GM23338 (cell line): ENCODE measurements at regions not wholly inside any gene's neighbourhood (a gene's known extent, or its start where the extent isn't known, plus 50 kb on each side); places are given as distances from the start of the nearest gene placed in this dataset.

Source experiments
- ATAC-seq: fragments of 200-7000 bp; cut with Tn5 transposase; 3 replicates; pipeline ENCODE4 v1.9.1; 2020
- DNase-seq: peaks from one replicate; pipeline ENCODE4 v3.0.0-alpha.2; 2015; ENCODE audit warnings: low spot score
- H2AFZ ChIP-seq: fragments of 200-600 bp; sonication (generic); 2 replicates; pipeline ENCODE4 v1.8.0; 2016; ENCODE audit warnings: antibody characterized with exemption, mild to moderate bottlenecking, moderate library complexity
- H3F3A ChIP-seq: fragments of 200-600 bp; sonication (generic); replicated peaks from 2 replicates; pipeline ENCODE4 v1.8.0; 2017; ENCODE audit warnings: antibody characterized with exemption, mixed run types, low read depth
- H3K27ac ChIP-seq: fragments of 200-600 bp; sonication (generic); 2 replicates; pipeline ENCODE4 v1.6.1; 2016; ENCODE audit warnings: low read depth
- H3K27me3 ChIP-seq: fragments of 200-600 bp; sonication (generic); 2 replicates; pipeline ENCODE4 v1.8.0; 2016; ENCODE audit warnings: mild to moderate bottlenecking, mixed run types, moderate library complexity; ENCODE audit not compliant: insufficient read depth
- H3K36me3 ChIP-seq: fragments of 200-600 bp; sonication (generic); 2 replicates; pipeline ENCODE4 v1.8.0; 2016; ENCODE audit warnings: mild to moderate bottlenecking; ENCODE audit not compliant: insufficient read depth
- H3K4me1 ChIP-seq: fragments of 200-600 bp; sonication (generic); 2 replicates; pipeline ENCODE4 v1.8.0; 2016; ENCODE audit warnings: mild to moderate bottlenecking, moderate library complexity; ENCODE audit not compliant: insufficient read depth
- H3K4me2 ChIP-seq: fragments of 200-600 bp; sonication (generic); 2 replicates; pipeline ENCODE4 v1.7.1; 2017; ENCODE audit warnings: mixed run types
- H3K4me3 ChIP-seq: fragments of 200-600 bp; sonication (generic); 2 replicates; pipeline ENCODE4 v1.6.1; 2016; ENCODE audit warnings: mixed run types
- H3K79me2 ChIP-seq: fragments of 200-600 bp; sonication (generic); replicated peaks from 2 replicates; pipeline ENCODE4 v1.8.0; 2017; ENCODE audit warnings: mild to moderate bottlenecking; ENCODE audit not compliant: insufficient read depth
- H3K9me2 ChIP-seq: fragments of 200-600 bp; sonication (generic); 2 replicates; pipeline ENCODE4 v1.8.0; 2017; ENCODE audit not compliant: insufficient read depth
- H4K20me1 ChIP-seq: fragments of 200-600 bp; sonication (generic); replicated peaks from 2 replicates; pipeline ENCODE4 v1.8.0; 2017; ENCODE audit warnings: mild to moderate bottlenecking; ENCODE audit not compliant: insufficient read depth
- H3K27ac Mint-ChIP-seq: 2 replicates; pipeline ENCODE4 v1.8.0; 2020; ENCODE audit warnings: inconsistent platforms, mild to moderate bottlenecking, moderate library complexity, mixed read lengths
- H3K27me3 Mint-ChIP-seq: 3 replicates; pipeline ENCODE4 v1.8.0; 2022; ENCODE audit warnings: low read depth, mild to moderate bottlenecking, moderate library complexity, mixed read lengths, inconsistent platforms; ENCODE audit not compliant: insufficient read depth, poor library complexity
- H3K36me3 Mint-ChIP-seq: 3 replicates; pipeline ENCODE4 v1.8.0; 2021; ENCODE audit warnings: low read depth, mild to moderate bottlenecking, inconsistent platforms, moderate library complexity, mixed read lengths
- H3K4me1 Mint-ChIP-seq: 3 replicates; pipeline ENCODE4 v1.8.0; 2020; ENCODE audit warnings: mild to moderate bottlenecking, inconsistent platforms, mixed read lengths
- H3K4me3 Mint-ChIP-seq: 3 replicates; pipeline ENCODE4 v1.8.0; 2021; ENCODE audit warnings: moderate library complexity, mild to moderate bottlenecking, inconsistent platforms, mixed read lengths
- H3K9me3 Mint-ChIP-seq: 3 replicates; pipeline ENCODE4 v1.8.0; 2020; ENCODE audit warnings: moderate library complexity, mild to moderate bottlenecking, inconsistent platforms, mixed read lengths
- CREB1 ChIP-seq: fragments of 250-450 bp; sonication (Bioruptor Pico); IDR thresholded peaks from 2 replicates; pipeline ENCODE4 v1.5.0; 2020; ENCODE audit warnings: low read depth, mild to moderate bottlenecking, moderate library complexity
- EZH2 ChIP-seq: fragments of 200-600 bp; sonication (generic); IDR thresholded peaks from one replicate; pipeline ENCODE4 v1.8.0; 2017; ENCODE audit warnings: antibody characterized with exemption, mild to moderate bottlenecking, low read depth; ENCODE audit not compliant: unreplicated experiment
- EZH2phosphoT487 ChIP-seq: fragments of 200-600 bp; sonication (generic); IDR thresholded peaks from one replicate; pipeline ENCODE4 v1.8.1; 2018; ENCODE audit warnings: antibody characterized with exemption; ENCODE audit not compliant: unreplicated experiment
- JUNB ChIP-seq: IDR thresholded peaks from one replicate; pipeline ENCODE4 v1.6.1; 2016; ENCODE audit warnings: antibody characterized with exemption; ENCODE audit not compliant: unreplicated experiment
- NANOG ChIP-seq: IDR thresholded peaks from 2 replicates; pipeline ENCODE4 v1.6.1; 2016; ENCODE audit warnings: antibody characterized with exemption, borderline replicate concordance
- POLR2AphosphoS5 ChIP-seq: IDR thresholded peaks from 2 replicates; pipeline ENCODE4 v1.6.1; 2016; ENCODE audit warnings: antibody characterized with exemption, low read depth
- STAT1 ChIP-seq: IDR thresholded peaks from one replicate; pipeline ENCODE4 v1.6.1; 2016; ENCODE audit warnings: antibody characterized with exemption; ENCODE audit not compliant: unreplicated experiment
- ZNF114 ChIP-seq: fragments of 250-450 bp; sonication (Bioruptor Pico); IDR thresholded peaks from 2 replicates; pipeline ENCODE4 v1.5.0; 2020; ENCODE audit warnings: mild to moderate bottlenecking, moderate library complexity
- ZNF331 ChIP-seq: fragments of 250-450 bp; sonication (Bioruptor Pico); IDR thresholded peaks from 2 replicates; pipeline ENCODE4 v1.5.0; 2020; ENCODE audit warnings: low read depth, mild to moderate bottlenecking, moderate library complexity
- TF ChIP-seq, protein P1 (sequence below): IDR thresholded peaks from one replicate; pipeline ENCODE4 v1.6.1; 2018; ENCODE audit warnings: antibody characterized with exemption; ENCODE audit not compliant: unreplicated experiment
- TF ChIP-seq, protein P2 (sequence below): IDR thresholded peaks from 2 replicates; pipeline ENCODE4 v1.6.1; 2016; ENCODE audit warnings: antibody characterized with exemption
- TF ChIP-seq, protein P3 (sequence below): fragments of 250-450 bp; sonication (Bioruptor Pico); IDR thresholded peaks from 2 replicates; pipeline ENCODE4 v1.5.0; 2020; ENCODE audit warnings: mild to moderate bottlenecking, moderate library complexity
- TF ChIP-seq, protein P4 (sequence below), 2 experiments: fragments of 200-600 bp in 1 of 2; sonication (generic) in 1 of 2; conservative IDR thresholded peaks; 2 replicates each; pipeline versions ENCODE4 v1.5.1 to v1.6.1; 2016 to 2017; ENCODE audit warnings: antibody characterized with exemption in 2 of 2, low read depth in 2 of 2, mild to moderate bottlenecking in 2 of 2, moderate library complexity in 1 of 2

DNA sequence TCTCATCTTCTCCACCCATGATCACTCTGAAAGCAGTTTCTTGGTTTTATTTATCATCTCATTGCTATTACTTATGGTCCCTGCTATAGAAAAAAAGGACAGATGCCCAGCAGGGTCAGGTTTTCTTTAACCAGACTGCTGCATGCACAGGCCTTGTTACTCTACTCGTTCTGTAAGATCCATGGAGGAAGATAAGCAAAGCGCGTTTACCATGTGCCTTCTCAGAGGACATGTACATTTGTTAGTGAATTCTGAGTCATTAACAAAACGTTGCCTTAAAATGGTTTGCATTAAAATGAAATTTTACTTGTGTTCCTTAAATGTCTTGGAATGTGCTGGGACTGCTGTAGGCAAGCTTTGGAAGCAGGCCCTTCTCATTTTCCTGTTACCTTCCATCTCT is 657.3 kb upstream of the KCNMB2 start:
- Mint-ChIP-seq H3K36me3 (no peaks in the 10 kb centered on the region), H3K4me1 (peaks cover 11% of the 10 kb centered on the region; the same call in 2 of the 3 replicates), H3K27ac (no peak overlapping the region), H3K9me3 (no peaks in the 10 kb centered on the region), H3K27me3 (no peaks in the 10 kb centered on the region), H3K4me3 (no peak overlapping the region)
- Histone ChIP-seq H2AFZ (peak overlapping the region; percentile 45; the same call in 1 of the 2 replicates), H3K27me3 (no peaks in the 10 kb centered on the region), H3K4me1 (no peaks in the 10 kb centered on the region), H3K4me3 (no peak overlapping the region), H3K79me2 (no peaks in the 10 kb centered on the region), H3K36me3 (no peaks in the 10 kb centered on the region), H3K4me2 (no peak overlapping the region), H3K9me2 (no peaks in the 10 kb centered on the region), H3K27ac (no peak overlapping the region), H4K20me1 (no peaks in the 10 kb centered on the region), H3F3A (no peaks in the 10 kb centered on the region)
- ATAC-seq (no peak), DNase-seq (no peak)
- TF ChIP-seq, protein P1, sequence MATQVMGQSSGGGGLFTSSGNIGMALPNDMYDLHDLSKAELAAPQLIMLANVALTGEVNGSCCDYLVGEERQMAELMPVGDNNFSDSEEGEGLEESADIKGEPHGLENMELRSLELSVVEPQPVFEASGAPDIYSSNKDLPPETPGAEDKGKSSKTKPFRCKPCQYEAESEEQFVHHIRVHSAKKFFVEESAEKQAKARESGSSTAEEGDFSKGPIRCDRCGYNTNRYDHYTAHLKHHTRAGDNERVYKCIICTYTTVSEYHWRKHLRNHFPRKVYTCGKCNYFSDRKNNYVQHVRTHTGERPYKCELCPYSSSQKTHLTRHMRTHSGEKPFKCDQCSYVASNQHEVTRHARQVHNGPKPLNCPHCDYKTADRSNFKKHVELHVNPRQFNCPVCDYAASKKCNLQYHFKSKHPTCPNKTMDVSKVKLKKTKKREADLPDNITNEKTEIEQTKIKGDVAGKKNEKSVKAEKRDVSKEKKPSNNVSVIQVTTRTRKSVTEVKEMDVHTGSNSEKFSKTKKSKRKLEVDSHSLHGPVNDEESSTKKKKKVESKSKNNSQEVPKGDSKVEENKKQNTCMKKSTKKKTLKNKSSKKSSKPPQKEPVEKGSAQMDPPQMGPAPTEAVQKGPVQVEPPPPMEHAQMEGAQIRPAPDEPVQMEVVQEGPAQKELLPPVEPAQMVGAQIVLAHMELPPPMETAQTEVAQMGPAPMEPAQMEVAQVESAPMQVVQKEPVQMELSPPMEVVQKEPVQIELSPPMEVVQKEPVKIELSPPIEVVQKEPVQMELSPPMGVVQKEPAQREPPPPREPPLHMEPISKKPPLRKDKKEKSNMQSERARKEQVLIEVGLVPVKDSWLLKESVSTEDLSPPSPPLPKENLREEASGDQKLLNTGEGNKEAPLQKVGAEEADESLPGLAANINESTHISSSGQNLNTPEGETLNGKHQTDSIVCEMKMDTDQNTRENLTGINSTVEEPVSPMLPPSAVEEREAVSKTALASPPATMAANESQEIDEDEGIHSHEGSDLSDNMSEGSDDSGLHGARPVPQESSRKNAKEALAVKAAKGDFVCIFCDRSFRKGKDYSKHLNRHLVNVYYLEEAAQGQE, result no peak
- TF ChIP-seq, protein P2, sequence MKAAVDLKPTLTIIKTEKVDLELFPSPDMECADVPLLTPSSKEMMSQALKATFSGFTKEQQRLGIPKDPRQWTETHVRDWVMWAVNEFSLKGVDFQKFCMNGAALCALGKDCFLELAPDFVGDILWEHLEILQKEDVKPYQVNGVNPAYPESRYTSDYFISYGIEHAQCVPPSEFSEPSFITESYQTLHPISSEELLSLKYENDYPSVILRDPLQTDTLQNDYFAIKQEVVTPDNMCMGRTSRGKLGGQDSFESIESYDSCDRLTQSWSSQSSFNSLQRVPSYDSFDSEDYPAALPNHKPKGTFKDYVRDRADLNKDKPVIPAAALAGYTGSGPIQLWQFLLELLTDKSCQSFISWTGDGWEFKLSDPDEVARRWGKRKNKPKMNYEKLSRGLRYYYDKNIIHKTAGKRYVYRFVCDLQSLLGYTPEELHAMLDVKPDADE, result no peak
- no peak for TF ChIP-seq STAT1
- TF ChIP-seq, protein P3, sequence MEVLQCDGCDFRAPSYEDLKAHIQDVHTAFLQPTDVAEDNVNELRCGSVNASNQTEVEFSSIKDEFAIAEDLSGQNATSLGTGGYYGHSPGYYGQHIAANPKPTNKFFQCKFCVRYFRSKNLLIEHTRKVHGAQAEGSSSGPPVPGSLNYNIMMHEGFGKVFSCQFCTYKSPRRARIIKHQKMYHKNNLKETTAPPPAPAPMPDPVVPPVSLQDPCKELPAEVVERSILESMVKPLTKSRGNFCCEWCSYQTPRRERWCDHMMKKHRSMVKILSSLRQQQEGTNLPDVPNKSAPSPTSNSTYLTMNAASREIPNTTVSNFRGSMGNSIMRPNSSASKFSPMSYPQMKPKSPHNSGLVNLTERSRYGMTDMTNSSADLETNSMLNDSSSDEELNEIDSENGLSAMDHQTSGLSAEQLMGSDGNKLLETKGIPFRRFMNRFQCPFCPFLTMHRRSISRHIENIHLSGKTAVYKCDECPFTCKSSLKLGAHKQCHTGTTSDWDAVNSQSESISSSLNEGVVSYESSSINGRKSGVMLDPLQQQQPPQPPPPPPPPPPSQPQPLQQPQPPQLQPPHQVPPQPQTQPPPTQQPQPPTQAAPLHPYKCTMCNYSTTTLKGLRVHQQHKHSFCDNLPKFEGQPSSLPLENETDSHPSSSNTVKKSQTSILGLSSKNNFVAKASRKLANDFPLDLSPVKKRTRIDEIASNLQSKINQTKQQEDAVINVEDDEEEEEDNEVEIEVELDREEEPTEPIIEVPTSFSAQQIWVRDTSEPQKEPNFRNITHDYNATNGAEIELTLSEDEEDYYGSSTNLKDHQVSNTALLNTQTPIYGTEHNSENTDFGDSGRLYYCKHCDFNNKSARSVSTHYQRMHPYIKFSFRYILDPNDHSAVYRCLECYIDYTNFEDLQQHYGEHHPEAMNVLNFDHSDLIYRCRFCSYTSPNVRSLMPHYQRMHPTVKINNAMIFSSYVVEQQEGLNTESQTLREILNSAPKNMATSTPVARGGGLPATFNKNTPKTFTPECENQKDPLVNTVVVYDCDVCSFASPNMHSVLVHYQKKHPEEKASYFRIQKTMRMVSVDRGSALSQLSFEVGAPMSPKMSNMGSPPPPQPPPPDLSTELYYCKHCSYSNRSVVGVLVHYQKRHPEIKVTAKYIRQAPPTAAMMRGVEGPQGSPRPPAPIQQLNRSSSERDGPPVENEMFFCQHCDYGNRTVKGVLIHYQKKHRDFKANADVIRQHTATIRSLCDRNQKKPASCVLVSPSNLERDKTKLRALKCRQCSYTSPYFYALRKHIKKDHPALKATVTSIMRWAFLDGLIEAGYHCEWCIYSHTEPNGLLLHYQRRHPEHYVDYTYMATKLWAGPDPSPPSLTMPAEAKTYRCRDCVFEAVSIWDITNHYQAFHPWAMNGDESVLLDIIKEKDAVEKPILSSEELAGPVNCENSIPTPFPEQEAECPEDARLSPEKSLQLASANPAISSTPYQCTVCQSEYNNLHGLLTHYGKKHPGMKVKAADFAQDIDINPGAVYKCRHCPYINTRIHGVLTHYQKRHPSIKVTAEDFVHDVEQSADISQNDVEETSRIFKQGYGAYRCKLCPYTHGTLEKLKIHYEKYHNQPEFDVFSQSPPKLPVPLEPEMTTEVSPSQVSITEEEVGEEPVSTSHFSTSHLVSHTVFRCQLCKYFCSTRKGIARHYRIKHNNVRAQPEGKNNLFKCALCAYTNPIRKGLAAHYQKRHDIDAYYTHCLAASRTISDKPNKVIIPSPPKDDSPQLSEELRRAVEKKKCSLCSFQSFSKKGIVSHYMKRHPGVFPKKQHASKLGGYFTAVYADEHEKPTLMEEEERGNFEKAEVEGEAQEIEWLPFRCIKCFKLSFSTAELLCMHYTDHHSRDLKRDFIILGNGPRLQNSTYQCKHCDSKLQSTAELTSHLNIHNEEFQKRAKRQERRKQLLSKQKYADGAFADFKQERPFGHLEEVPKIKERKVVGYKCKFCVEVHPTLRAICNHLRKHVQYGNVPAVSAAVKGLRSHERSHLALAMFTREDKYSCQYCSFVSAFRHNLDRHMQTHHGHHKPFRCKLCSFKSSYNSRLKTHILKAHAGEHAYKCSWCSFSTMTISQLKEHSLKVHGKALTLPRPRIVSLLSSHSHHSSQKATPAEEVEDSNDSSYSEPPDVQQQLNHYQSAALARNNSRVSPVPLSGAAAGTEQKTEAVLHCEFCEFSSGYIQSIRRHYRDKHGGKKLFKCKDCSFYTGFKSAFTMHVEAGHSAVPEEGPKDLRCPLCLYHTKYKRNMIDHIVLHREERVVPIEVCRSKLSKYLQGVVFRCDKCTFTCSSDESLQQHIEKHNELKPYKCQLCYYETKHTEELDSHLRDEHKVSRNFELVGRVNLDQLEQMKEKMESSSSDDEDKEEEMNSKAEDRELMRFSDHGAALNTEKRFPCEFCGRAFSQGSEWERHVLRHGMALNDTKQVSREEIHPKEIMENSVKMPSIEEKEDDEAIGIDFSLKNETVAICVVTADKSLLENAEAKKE (CRISPR knock-in tag), result no peak
- no peak for TF ChIP-seq EZH2
- TF ChIP-seq EZH2phosphoT487, result no peak
- TF ChIP-seq, protein P4, sequence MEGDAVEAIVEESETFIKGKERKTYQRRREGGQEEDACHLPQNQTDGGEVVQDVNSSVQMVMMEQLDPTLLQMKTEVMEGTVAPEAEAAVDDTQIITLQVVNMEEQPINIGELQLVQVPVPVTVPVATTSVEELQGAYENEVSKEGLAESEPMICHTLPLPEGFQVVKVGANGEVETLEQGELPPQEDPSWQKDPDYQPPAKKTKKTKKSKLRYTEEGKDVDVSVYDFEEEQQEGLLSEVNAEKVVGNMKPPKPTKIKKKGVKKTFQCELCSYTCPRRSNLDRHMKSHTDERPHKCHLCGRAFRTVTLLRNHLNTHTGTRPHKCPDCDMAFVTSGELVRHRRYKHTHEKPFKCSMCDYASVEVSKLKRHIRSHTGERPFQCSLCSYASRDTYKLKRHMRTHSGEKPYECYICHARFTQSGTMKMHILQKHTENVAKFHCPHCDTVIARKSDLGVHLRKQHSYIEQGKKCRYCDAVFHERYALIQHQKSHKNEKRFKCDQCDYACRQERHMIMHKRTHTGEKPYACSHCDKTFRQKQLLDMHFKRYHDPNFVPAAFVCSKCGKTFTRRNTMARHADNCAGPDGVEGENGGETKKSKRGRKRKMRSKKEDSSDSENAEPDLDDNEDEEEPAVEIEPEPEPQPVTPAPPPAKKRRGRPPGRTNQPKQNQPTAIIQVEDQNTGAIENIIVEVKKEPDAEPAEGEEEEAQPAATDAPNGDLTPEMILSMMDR (conservative IDR thresholded peaks at IDR 0.05; ENCODE audit: low read depth in 2 of 2), result no peak
- no peak for TF ChIP-seq ZNF331
- TF ChIP-seq NANOG, result no peak
- TF ChIP-seq CREB1 (CRISPR knock-in tag), result no peak
- no peak for TF ChIP-seq ZNF114 (CRISPR knock-in tag)
- TF ChIP-seq JUNB, result no peak
- no peak for TF ChIP-seq POLR2AphosphoS5
